ENCODE measurements at regions not wholly inside any gene's neighbourhood (a gene's known extent, or its start where the extent isn't known, plus 50 kb on each side); places are given as distances from the start of the nearest gene placed in this dataset.

DNA sequence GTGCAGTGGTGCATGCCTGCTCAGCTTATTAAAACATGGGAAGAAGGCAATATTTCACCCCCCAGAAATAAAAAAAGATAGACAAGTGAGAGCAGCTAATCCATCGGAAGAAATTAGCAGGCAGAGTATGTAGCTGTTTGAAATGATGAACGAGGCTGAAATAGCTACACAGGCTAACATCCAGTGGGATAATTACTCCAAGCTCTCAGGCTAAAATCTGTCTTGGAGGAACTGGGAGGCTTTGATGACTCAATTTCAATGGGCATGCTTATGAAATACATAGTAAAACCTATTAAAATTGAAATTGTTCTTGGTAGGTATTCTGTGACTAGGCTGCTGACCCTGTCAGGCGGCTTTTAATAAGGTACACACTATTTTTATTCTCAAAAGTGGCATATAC lies 84.1 kb upstream of the RRP15 start:
- TF ChIP-seq, protein P1, sequence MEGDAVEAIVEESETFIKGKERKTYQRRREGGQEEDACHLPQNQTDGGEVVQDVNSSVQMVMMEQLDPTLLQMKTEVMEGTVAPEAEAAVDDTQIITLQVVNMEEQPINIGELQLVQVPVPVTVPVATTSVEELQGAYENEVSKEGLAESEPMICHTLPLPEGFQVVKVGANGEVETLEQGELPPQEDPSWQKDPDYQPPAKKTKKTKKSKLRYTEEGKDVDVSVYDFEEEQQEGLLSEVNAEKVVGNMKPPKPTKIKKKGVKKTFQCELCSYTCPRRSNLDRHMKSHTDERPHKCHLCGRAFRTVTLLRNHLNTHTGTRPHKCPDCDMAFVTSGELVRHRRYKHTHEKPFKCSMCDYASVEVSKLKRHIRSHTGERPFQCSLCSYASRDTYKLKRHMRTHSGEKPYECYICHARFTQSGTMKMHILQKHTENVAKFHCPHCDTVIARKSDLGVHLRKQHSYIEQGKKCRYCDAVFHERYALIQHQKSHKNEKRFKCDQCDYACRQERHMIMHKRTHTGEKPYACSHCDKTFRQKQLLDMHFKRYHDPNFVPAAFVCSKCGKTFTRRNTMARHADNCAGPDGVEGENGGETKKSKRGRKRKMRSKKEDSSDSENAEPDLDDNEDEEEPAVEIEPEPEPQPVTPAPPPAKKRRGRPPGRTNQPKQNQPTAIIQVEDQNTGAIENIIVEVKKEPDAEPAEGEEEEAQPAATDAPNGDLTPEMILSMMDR (IDR thresholded peaks at IDR 0.05; ENCODE audit: poor library complexity): no peak
- TF ChIP-seq EZH2 (IDR thresholded peaks at IDR 0.05; ENCODE audit: borderline replicate concordance) (no peak), EZH2phosphoT487 (IDR thresholded peaks at IDR 0.05; ENCODE audit: low read depth, severe bottlenecking, unreplicated experiment) (no peak)
